ENCODE measurements at regions not wholly inside any gene's neighbourhood (a gene's known extent, or its start where the extent isn't known, plus 50 kb on each side); places are given as distances from the start of the nearest gene placed in this dataset.

GRCh38 chr2:12192762-12193161 is 446.3 kb downstream of the LPIN1 start:
- no peak for TF ChIP-seq CTCF (IDR thresholded peaks at IDR 0.05; ENCODE audit: borderline replicate concordance, control extremely low read depth, extremely low read depth, insufficient read depth, missing control alignments)
- in situ Hi-C loops (cut with MboI; ENCODE audit: low sequenced_read_pairs, unreplicated experiment), result no loop called here
- DNase-seq (ENCODE audit: low spot score), result no peak

GRCh38 chr2:12194968-12195367 is 448.5 kb downstream of the LPIN1 start:
- TF ChIP-seq CTCF (IDR thresholded peaks at IDR 0.05; ENCODE audit: borderline replicate concordance, control extremely low read depth, extremely low read depth, insufficient read depth, missing control alignments), result no peak
- no peak for DNase-seq (ENCODE audit: low spot score)
- in situ Hi-C loops (cut with MboI; ENCODE audit: low sequenced_read_pairs, unreplicated experiment), result no loop called here

- no peak for TF ChIP-seq CTCF (IDR thresholded peaks at IDR 0.05; ENCODE audit: borderline replicate concordance, control extremely low read depth, extremely low read depth, insufficient read depth, missing control alignments)
- no peak for DNase-seq (ENCODE audit: low spot score)
- in situ Hi-C loops (cut with MboI; ENCODE audit: low sequenced_read_pairs, unreplicated experiment), result no loop called here
These were observed 450.1 kb downstream of the LPIN1 start for GRCh38 chr2:12196495-12196894.

- in situ Hi-C loops (cut with MboI; ENCODE audit: low sequenced_read_pairs, unreplicated experiment), result no loop called here
- TF ChIP-seq CTCF (IDR thresholded peaks at IDR 0.05; ENCODE audit: borderline replicate concordance, control extremely low read depth, extremely low read depth, insufficient read depth, missing control alignments), result no peak
- DNase-seq (ENCODE audit: low spot score), result no peak
These were observed 450.7 kb downstream of the LPIN1 start for GRCh38 chr2:12197133-12197532.

GRCh38 chr2:12199491-12200211 is 453.2 kb downstream of the LPIN1 start:
- TF ChIP-seq CTCF (IDR thresholded peaks at IDR 0.05; ENCODE audit: borderline replicate concordance, control extremely low read depth, extremely low read depth, insufficient read depth, missing control alignments), result no peak
- in situ Hi-C loops (cut with MboI; ENCODE audit: low sequenced_read_pairs, unreplicated experiment), result no loop called here
- no peak for DNase-seq (ENCODE audit: low spot score)

GRCh38 chr2:12201369-12201768 is 454.9 kb downstream of the LPIN1 start:
- TF ChIP-seq CTCF (IDR thresholded peaks at IDR 0.05; ENCODE audit: borderline replicate concordance, control extremely low read depth, extremely low read depth, insufficient read depth, missing control alignments), result no peak
- no peak for DNase-seq (ENCODE audit: low spot score)
- in situ Hi-C loops (cut with MboI; ENCODE audit: low sequenced_read_pairs, unreplicated experiment), result no loop called here

All from GM13976 (cell line).